Ishikawa (cell line): ENCODE measurements at regions not wholly inside any gene's neighbourhood (a gene's known extent, or its start where the extent isn't known, plus 50 kb on each side); places are given as distances from the start of the nearest gene placed in this dataset.

Experiments
- CREB1 ChIP-seq: IDR thresholded peaks from 2 replicates; pipeline ENCODE4 v1.6.1; 2012; ENCODE audit warnings: low read depth
- TEAD4 ChIP-seq: IDR thresholded peaks from 2 replicates; pipeline ENCODE4 v1.6.1; 2012
- TF ChIP-seq, protein P1 (sequence below): IDR thresholded peaks from 2 replicates; pipeline ENCODE4 v1.6.1; 2012; ENCODE audit warnings: low read depth, mild to moderate bottlenecking

DNA sequence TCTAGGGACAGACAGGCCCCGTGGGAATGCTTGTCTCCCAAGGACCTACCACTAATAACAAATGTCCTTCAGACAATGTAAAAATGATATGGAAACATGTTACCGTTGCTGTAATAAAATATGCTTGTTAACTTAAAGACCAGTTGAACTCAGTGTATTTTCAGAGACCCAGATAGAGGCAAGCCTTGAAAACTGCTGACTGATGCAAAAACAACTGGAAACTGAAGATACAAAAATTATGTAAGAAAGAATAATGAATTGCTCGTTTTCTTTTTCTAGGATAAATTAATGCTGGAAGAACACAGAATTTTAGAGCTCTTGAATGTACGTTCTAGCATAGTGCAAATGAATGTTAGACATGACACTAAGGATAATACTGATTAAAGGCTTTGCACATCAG is 311.5 kb upstream of the MAN1A1 start:
- no peak for TF ChIP-seq CREB1
- no peak for TF ChIP-seq TEAD4
- TF ChIP-seq, protein P1, sequence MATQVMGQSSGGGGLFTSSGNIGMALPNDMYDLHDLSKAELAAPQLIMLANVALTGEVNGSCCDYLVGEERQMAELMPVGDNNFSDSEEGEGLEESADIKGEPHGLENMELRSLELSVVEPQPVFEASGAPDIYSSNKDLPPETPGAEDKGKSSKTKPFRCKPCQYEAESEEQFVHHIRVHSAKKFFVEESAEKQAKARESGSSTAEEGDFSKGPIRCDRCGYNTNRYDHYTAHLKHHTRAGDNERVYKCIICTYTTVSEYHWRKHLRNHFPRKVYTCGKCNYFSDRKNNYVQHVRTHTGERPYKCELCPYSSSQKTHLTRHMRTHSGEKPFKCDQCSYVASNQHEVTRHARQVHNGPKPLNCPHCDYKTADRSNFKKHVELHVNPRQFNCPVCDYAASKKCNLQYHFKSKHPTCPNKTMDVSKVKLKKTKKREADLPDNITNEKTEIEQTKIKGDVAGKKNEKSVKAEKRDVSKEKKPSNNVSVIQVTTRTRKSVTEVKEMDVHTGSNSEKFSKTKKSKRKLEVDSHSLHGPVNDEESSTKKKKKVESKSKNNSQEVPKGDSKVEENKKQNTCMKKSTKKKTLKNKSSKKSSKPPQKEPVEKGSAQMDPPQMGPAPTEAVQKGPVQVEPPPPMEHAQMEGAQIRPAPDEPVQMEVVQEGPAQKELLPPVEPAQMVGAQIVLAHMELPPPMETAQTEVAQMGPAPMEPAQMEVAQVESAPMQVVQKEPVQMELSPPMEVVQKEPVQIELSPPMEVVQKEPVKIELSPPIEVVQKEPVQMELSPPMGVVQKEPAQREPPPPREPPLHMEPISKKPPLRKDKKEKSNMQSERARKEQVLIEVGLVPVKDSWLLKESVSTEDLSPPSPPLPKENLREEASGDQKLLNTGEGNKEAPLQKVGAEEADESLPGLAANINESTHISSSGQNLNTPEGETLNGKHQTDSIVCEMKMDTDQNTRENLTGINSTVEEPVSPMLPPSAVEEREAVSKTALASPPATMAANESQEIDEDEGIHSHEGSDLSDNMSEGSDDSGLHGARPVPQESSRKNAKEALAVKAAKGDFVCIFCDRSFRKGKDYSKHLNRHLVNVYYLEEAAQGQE, result no peak
